Peyer's patch (tissue), 4 donors: ENCODE measurements at regions not wholly inside any gene's neighbourhood (a gene's known extent, or its start where the extent isn't known, plus 50 kb on each side); places are given as distances from the start of the nearest gene placed in this dataset.

Source experiments
- DNase-seq, 3 donors: peaks; one replicate each; pipeline ENCODE4 v3.0.0-alpha.2; 2017 to 2019
- H3K27ac ChIP-seq, 4 donors: fragments of 200-600 bp; sonication (generic); one replicate each; pipeline ENCODE4 v1.5.1; 2016 to 2019
- H3K27me3 ChIP-seq, 2 donors: fragments of 200-600 bp; sonication (generic); one replicate each; pipeline ENCODE4 v1.5.1; 2019
- H3K36me3 ChIP-seq, 3 donors: fragments of 200-600 bp; sonication (generic); one replicate each; pipeline ENCODE4 v1.5.1; 2016 to 2019
- H3K4me1 ChIP-seq, 4 donors: fragments of 200-600 bp; sonication (generic); one replicate each; pipeline ENCODE4 v1.5.1; 2016 to 2019
- H3K4me3 ChIP-seq, 4 donors: fragments of 200-600 bp; sonication (generic); 1 replicate in 3 of 4; 2 replicates in 1 of 4; pipeline ENCODE4 v1.5.1; 2016 to 2019; ENCODE audit warnings: mild to moderate bottlenecking in 1 of 4
- H3K9me3 ChIP-seq, 4 donors: fragments of 200-600 bp; sonication (generic); one replicate each; pipeline ENCODE4 v1.5.1; 2016 to 2019; ENCODE audit warnings: mild to moderate bottlenecking in 1 of 4
- CTCF ChIP-seq, 6 experiments: fragments of 450-650 bp in 4 of 6; fragments of 200-600 bp in 2 of 6; sonication (generic) in 1 of 6; IDR thresholded peaks; one replicate each; pipeline ENCODE4 v1.5.1; 2017 to 2019; ENCODE audit warnings: antibody characterized with exemption in 6 of 6, mild to moderate bottlenecking in 3 of 6, moderate library complexity in 1 of 6
- POLR2A ChIP-seq, 2 donors: fragments of 450-650 bp; IDR thresholded peaks; one replicate each; pipeline ENCODE4 v1.5.1; 2017; ENCODE audit warnings: antibody characterized with exemption in 2 of 2, mild to moderate bottlenecking in 2 of 2, moderate library complexity in 2 of 2

DNA sequence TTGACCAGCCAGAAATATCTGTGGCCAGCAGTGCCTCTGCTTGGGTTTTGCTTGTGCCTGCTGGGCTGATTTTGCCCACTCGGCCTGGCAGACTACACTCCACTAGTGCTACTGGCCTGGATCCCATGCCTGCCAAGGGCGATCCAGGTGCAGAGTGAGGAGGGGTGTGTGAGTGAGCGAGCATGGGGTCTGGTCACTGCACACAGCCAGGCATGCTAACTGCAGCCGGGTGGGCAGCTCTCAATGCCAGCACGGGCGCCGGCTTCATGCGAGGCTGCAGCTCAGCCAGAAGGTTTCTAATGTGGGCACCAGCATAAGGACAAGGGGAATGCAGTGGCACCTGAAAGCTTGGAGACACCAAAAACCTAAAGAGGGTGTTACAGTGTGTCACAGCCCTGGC, 1161.4 kb downstream of the FSTL5 start:
- Histone ChIP-seq H3K27me3 (no peaks in the 10 kb centered on the region), H3K4me3 (no peak overlapping the region), H3K27ac (no peak overlapping the region), H3K9me3 (no peaks in the 10 kb centered on the region), H3K36me3 (no peaks in the 10 kb centered on the region), H3K4me1 (no peaks in the 10 kb centered on the region)
- TF ChIP-seq CTCF (IDR thresholded peaks at IDR 0.05) (no peak), POLR2A (IDR thresholded peaks at IDR 0.05) (no peak)
- DNase-seq = no peak

GRCh38 chr4:161003418-161004057, 1160.3 kb downstream of the FSTL5 start:
- H3K4me3 ChIP-seq = no peak overlapping the region
- no peak for DNase-seq

GRCh38 chr4:161005746-161006145, 1158.1 kb downstream of the FSTL5 start:
- H3K4me3 ChIP-seq = no peak overlapping the region
- H3K4me1 ChIP-seq = no peaks in the 10 kb centered on the region
- H3K9me3 ChIP-seq = no peaks in the 10 kb centered on the region
- TF ChIP-seq CTCF (IDR thresholded peaks at IDR 0.05) (no peak), POLR2A (IDR thresholded peaks at IDR 0.05) (no peak)
- H3K27ac ChIP-seq = no peak overlapping the region
- no peak for DNase-seq
- H3K36me3 ChIP-seq = no peaks in the 10 kb centered on the region
- H3K27me3 ChIP-seq = no peaks in the 10 kb centered on the region

More at GRCh38 chr4:161003418-161004057, 1160.3 kb downstream of the FSTL5 start:
- H3K27ac ChIP-seq = no peak overlapping the region
- H3K9me3 ChIP-seq = no peaks in the 10 kb centered on the region
- TF ChIP-seq CTCF (IDR thresholded peaks at IDR 0.05) (no peak), POLR2A (IDR thresholded peaks at IDR 0.05) (no peak)
- H3K36me3 ChIP-seq = no peaks in the 10 kb centered on the region
- no peaks in the 10 kb centered on the region for H3K4me1 ChIP-seq
- no peaks in the 10 kb centered on the region for H3K27me3 ChIP-seq

DNA sequence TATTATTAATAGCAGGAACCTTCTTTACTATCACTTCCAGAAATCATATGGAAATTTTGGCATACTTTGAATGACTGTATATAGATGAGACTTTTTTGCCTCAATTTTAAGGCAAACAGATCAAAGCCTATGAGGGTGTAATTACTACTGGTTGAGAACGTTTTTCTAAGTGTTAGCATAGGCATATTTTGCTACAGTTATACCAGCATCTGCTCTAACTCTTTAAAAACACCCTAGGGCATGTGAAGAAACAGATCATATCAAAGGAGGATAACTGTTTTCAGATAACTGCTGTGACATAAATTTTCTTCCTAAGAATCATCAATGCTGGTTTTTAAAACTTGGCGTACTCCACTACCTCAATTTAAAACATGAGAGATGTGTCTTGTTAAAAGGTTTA, 1155.3 kb downstream of the FSTL5 start:
- no peak overlapping the region for H3K27ac ChIP-seq
- TF ChIP-seq CTCF (IDR thresholded peaks at IDR 0.05) = no peak
- TF ChIP-seq POLR2A (IDR thresholded peaks at IDR 0.05) = no peak
- H3K4me3 ChIP-seq = no peak overlapping the region
- H3K27me3 ChIP-seq = no peaks in the 10 kb centered on the region
- H3K4me1 ChIP-seq = no peaks in the 10 kb centered on the region
- DNase-seq = no peak
- H3K36me3 ChIP-seq = no peaks in the 10 kb centered on the region
- H3K9me3 ChIP-seq = no peaks in the 10 kb centered on the region

DNA sequence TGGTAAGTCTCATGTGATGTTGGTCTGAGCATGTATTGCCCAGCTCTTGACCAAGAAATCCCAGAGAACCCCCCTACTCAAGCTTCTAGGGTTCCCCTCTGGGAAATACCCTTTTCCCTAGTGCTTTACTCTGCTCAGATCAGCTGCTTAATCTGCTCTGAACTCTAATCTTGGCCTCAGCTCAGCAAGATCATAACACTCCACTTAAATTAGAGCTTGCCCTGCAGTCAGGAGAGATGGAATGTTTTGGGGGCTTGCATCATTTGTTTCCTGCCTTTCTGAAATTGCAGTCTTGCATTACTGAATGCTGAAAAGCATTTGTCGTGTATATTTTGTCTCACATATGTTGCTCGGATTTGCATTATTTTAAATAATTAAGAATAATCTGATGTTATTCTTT, 1153.6 kb downstream of the FSTL5 start:
- TF ChIP-seq CTCF (IDR thresholded peaks at IDR 0.05) (no peak), POLR2A (IDR thresholded peaks at IDR 0.05) (no peak)
- no peak overlapping the region for H3K4me3 ChIP-seq

More for the DNA sequence above, 1153.6 kb downstream of the FSTL5 start:
- no peaks in the 10 kb centered on the region for H3K36me3 ChIP-seq
- no peaks in the 10 kb centered on the region for H3K4me1 ChIP-seq
- H3K9me3 ChIP-seq = no peaks in the 10 kb centered on the region
- H3K27ac ChIP-seq = no peak overlapping the region
- no peaks in the 10 kb centered on the region for H3K27me3 ChIP-seq
- DNase-seq = no peak
